ENCODE measurements at regions not wholly inside any gene's neighbourhood (a gene's known extent, or its start where the extent isn't known, plus 50 kb on each side); places are given as distances from the start of the nearest gene placed in this dataset.

DNA sequence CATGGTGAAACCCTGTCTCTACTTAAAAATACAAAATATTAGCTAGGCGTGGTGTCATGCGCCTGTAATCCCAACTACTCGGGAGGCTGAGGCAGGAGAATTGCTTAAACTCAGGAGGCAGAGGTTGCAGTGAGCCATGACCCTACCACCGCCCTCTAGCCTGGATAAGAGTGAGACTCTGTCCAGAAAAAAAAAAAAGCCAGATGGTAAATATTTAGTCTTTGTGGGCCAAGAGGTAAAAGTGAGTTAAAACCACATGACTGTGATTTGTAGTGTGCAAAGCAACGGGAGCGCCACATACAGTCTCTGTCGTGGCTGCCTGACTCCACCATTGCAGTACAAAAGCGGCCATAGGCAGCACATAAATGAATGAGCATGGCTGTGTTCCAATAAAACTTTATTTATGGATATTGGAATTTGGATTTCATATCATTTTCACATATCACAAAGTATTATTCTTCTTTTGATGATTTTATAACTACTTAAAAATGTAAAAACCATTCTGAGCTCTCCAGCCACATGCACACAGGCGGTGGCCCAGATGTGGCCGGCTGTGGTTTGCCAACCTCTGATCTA lies 51.8 kb upstream of the CASZ1 start:
- no peak for DNase-seq

DNA sequence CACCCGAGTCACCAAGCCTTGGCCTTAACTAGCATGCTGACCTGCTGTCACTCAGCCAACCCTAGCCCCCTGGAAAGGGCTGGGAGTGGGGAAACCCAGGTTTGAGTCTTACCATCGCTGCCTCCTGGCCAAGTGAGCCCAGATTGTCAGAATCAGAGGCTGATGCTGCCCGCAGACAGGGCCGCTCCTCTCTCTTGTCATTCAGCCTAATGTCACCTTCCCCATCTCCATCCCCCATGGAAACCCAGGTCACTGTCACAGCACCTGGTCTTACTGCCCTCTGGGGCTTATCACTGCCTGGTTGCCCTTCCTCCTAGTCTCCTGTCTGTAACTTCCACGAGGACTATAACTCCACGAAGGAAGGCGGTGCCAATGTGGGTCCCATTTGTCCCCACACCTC lies 53.6 kb upstream of the CASZ1 start:
- DNase-seq: no peak

DNA sequence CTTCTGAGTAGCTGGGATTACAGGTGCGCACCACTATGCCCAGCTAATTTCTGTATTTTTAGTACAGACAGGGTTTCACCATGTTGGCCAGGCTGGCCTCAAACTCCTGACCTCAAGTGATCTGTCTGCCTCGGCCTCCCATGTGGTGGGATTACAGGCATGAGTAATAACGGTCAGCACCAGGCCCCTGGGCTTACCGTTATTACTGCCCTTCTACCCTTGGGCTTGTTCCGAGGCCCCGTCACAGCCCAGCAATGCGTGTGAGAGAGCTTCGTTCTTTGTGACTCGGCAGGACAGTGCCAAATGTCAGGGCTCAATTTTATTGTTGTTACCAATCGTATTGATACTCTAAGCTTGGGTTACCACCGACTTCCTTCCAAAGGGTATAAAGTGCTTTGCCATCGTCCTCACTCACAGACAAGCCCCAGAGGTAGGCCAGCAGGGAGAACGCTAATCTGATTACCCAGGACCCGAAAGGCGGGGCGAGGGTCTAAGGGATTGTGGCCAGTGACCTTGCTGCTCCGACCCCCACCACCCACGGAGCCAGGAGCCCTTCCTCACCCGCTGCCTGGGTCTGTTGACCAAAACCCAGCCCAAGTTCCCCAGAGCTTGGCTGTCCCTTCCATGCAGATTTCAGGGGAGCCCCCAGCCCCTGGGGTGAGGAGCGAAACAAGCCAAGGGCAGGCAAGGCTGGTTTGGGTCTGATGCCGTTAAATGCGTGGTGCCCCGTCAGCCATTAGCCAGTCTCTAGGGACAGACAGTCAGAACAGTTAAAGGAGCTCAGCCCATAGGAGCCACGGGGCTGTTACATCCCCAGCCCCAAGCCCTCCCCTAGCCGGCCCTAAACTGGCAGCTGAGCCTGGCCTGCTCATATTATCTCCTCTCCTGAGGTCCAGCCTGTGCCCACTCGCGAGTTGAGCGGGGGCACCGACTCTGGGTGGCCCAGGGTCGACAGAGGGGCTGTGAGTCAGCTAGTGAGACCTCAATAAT lies 54.9 kb upstream of the CASZ1 start:
- no peak for DNase-seq

DNA sequence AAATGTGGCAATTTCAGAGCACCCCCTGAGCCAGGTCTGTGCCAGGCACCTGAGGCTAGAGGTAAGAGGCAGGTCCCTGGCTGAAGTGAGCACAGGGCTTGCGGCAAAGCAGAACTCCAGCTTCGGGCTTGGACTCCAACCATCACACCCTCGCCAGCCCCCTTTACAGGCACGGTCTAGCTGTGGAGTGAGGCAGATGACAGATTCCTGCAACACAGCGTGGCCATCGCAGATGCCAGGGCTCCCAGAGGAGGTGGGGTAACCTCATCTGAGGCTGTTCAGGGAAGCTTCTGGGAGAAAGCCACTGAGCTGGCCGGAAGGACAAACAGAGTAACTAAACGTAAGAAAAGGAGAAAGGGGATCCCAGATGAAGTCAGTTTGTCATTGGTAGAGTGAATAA lies 55.6 kb upstream of the CASZ1 start:
- DNase-seq: no peak

DNA sequence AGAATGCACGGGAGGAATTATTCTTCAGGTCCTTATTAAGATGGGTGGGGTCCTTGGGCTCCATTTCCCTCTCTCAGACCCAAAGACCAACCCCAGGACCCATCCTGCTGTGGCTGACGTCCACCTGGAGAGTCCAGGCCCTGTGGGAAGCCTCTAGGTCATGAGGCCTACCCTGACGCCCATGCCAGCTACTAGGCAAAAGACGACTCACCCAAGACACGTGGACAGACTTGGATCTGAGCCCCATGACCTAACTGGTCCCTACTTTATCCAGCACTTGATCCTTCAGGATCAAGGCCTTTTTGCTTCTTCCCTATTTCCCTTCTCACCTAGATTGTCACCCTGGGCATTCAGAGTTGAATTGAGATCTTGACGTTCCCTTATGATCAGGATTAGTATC lies 56.0 kb upstream of the CASZ1 start:
- DNase-seq: no peak

DNA sequence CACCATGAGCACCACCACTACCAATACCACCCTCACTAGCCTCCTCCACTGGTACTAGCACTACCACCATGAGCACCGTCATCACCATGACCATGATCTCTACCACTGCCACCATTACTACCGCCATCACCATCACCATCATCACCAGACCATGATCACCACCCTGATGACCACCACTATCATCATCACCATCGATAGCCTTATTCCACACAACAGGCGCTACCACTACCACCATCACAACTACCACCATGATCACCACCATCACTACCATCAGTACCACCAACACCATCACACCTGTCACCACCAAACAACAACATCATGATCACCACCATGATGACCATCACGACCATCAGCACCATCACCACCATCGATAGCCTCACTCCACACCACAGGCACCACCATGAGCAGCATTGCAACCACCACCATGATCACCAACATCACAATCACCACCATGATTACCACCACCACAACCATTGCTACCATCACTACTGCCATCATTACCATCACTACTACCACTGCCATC lies 56.6 kb upstream of the CASZ1 start:
- no peak for DNase-seq

DNA sequence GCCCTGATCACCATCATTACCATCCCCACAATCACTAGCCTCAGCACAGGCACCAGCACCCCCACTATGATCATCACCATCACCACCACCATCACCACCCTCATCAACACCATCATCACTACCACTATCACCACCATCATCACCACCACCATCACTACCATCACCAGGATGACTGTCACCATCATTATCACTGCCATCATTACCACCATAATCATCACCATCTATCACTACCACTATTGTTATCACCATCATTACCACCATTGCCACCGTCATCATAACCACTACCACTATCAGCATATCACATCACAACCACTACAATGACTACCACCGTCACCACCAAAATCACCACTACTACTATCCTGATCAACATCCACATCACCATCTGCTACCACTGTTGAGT lies 57.3 kb upstream of the CASZ1 start:
- DNase-seq: no peak

DNA sequence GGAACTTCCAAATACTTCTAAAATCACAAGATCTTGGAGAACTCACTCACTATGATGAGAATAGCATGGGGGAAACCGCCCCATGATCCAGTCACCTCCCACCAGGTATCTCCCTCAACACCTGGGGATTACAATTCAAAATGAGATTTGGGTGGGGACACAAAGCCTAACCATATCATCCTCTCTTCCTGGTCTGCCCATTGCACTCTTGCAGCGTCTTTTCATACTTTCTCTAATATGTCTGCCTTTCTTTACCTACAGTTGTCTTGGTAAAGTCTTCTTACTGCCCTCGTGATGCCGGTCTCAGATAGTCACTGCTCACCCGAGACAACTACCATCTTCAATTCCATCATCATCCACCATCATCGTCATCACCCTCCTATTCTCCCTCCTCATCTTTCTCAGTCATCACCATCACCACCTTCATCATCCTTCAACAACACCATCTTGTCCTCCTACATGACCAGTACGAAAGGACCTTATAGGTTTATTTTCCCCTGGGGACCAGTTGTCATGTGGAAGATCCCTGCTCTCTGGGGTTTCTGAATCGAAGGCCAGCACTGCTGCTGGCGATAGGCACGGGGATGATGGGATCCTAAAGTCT lies 58.5 kb upstream of the CASZ1 start:
- no peak for DNase-seq

DNA sequence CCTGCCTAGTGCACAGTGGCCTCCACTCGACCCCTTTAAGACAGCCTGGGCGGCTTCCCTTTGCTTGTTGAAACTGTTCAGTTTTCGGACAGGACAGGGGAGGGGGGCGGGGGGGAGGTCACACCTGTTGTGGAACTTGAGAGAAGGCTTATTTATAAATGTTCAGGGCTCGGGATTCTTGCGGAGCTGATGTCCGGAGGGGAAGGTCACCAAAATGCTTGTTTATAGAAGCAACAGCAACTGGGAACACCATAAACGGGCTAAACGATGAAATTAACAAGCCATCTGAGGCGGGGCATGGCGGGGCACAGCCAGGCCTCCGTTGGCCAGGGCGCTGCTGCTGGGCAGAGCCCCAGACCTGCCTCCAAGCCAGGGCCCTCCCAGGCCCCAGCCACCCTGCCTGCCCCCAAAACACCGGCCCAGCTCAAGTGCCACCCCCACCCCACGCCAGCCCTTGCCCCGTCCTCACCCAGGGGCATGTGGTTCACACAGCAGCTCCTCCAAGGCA lies 59.8 kb upstream of the CASZ1 start:
- DNase-seq: no peak

DNA sequence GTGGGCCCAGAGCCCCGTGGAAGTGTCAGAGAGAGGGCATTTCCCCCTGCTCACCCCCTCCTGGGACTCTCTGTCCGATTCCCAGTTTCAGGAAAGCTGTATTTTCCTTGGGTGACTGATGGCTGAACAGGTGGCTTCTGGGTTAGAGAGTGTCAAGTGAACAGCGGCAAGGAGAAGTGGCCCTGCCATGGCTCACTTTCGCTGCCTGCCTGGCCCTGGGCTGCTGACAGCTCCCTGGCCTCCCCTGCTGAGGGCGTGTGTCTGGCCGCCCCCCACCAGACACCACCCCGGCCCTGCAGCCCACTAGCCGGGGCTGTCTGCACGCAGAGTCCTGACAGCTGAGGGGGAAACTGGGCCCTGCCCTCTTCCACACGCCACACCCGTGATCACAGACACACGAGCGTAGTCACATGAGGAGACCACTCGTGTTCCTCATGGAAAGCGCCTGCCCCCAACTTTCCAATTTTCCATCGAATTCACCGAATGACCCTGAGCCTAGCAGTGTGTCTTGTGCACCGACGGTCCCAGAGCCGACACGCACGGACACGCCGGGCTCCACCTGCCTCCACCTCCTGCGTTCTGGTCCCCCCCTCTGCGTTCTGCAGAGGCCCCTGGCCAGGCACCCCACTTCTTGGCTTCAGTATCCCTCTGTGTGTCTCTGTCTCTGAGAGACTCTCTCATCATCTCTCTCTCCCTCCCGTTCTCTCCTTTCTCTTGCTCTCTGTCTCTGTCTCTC lies 60.6 kb upstream of the CASZ1 start:
- no peak for DNase-seq

DNA sequence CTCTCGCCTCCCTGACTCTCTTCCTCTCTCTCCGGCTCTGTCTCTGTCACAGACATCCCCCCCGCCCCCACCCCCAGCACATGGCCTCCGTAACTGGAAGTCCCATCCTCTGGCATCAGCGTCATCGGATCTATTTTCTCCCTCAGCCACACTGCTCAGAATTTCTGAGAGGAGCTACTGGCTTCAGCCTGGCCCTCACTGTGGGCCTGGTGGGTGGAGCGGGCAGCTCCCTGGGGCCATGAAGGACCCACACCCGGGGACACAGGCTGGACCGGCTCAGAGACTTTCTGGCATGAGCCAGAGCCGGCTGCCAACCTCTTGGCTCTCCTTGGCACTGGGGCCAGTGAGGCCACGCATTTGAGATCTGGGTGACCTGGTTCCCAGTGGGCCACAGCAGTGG lies 61.2 kb upstream of the CASZ1 start:
- DNase-seq: no peak

DNA sequence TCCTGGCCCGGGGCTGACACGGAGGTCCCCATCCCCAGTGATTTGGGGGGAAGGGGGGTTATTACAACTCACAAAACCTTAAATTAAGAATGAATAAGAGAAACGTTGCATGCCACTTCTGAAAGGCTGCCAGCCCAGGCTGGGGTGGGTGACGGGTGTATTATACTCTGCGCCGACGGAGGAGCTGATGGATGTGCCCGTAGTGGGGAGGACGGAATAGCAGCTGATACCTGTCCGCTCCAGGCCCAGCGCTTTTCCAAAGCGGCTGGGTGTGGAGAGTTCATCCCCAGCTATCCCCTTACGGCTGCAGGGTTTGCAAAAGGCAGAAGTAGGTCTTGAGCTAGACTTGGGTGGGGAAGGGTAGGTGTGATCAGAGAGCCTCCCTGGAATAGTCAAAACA lies 63.8 kb upstream of the CASZ1 start:
- no peak for DNase-seq

DNA sequence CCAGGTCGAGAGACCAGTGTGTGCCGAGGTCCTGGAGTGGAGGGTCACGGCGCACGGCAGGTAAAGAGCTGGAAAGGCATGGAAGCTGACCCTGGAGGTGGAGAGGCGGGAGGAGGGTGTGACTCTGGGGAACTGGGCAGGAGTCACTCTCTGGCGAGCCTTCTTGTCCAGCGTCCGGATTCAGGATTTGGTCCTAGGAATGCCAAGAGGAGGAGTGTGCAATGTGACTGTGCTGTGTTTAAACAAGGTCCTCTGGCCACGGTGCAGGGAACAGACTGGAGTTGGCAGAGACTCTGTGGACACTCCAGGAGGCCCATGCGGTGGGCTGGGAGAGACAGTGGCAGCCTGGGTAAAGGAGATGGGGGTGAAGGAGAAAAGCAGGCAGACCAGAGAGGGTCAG lies 64.2 kb upstream of the CASZ1 start:
- no peak for DNase-seq

DNA sequence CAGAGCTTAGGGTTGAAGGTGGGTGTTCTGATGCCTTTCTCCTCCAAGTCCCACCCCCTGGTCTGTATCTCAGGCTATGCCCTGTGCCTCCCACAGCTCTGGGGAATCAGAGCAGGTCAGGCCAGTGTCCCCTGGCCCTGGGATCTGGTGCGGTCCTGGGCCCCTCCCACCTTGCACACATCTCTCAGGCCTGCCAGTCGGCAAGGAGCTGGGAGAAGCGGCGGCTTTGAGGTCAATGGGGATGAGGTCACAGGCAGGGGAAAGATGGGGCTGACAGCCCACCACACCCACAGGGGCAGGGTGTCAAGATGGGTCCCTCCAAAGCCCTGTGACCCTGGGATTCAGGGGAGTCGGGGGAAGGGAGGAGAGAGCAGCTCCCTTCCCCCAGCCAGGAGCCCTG lies 65.4 kb upstream of the CASZ1 start:
- no peak for DNase-seq

DNA sequence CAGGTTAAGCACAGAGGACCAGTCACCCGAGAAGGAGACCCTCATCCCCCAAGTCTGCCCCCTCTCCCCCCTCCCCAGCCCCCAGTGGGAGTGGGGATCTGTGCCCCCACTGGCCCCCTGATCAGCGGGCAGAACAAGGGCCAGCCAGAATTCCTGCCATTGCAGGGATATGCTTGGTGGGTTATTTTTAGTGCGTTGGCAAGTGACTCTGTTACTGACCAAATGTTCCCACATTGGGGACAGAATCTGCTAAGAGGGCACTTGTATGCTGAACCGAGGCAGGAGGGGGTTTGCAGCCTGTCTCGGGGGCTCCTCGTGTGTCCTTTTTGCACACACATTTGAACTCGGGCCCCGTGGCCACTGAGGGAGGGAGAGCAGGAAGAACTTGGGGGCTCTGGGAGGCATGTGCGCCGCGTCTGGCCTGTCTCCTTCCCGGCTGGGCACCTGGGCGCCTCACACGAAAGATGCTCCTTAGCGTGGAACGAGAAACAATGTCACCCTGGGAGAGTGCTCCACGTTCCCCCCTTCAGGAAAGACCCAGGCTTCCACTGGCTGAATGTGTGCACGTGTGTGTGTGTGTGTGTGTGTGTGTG lies 66.4 kb upstream of the CASZ1 start:
- no peak for DNase-seq

DNA sequence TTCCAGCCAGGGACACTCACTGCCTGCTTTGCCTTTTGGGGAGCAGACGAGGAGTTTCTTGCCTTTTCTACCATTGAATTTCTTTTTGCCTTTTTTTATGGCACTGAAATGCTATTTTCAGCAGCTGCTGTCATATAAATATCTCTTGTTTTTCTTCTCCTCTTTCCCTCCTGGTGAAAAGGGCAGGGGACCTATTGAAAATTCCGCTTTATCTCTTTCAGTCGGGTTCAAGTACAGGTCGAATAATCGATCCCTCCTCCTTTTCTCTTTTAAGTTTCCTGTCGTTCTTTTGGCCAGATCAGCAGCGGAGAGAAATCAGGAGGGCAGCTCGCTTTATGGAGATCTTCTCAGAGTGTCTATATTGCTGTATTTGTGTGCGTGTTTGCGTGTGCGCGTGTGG lies 67.4 kb upstream of the CASZ1 start:
- DNase-seq: no peak

DNA sequence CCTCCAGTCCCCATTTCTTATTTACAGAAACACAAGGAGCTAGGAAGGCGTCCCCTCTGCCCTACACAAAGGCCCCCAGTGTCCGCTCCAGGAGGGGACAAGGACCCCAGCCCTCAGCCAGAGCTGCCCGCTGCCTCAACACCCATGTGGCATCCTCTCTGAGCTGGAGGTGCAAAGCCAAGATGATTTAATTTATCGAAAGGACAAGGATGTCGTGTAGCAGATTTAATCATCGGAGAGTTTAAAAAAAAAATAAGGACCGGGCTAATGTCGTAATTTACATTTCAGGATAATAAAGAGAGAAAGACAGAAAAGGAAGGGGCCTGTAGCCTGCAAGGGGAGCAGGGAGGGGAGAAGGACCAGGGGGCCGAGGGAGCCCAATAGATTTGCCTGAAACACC lies 68.3 kb upstream of the CASZ1 start:
- no peak for DNase-seq

DNA sequence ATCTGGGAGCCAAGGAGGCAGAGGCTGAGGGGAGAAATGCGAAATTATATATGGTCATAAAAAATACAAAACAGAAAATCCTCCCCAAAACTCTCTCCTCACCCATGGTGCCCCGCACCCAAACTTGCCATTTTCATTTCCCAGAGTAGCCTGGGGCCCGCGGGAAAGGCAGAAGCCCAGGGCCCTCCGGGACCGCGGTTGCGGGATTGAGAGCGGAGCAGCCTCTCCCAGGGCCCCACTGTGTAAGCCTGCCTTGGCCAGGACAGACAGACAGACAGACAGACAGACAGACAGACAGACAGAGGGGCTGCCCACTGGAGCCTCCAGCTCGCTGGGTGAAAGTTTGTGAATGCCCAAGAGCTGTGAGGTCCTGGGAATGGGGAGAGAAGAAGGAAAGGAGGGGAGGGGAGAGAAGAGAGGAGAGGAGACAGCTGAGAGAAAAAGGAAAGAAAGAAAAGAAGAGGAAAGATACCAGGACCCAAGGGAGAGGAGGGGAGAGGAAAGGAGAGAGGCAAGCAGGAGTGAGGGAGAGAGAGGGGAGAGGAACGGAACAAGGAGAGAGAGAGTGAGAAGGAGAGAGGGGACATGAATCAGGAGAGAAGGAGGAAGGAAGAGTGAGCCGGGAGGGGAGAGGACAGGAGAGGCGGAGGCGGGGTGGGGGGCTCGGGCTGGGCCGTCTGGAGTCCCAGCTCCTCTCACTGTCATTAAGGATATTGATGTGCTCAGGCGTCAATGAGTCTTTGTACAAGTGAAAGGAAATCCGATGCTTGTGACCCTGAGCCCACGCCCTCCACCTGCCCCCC lies 69.3 kb upstream of the CASZ1 start:
- no peak for DNase-seq

DNA sequence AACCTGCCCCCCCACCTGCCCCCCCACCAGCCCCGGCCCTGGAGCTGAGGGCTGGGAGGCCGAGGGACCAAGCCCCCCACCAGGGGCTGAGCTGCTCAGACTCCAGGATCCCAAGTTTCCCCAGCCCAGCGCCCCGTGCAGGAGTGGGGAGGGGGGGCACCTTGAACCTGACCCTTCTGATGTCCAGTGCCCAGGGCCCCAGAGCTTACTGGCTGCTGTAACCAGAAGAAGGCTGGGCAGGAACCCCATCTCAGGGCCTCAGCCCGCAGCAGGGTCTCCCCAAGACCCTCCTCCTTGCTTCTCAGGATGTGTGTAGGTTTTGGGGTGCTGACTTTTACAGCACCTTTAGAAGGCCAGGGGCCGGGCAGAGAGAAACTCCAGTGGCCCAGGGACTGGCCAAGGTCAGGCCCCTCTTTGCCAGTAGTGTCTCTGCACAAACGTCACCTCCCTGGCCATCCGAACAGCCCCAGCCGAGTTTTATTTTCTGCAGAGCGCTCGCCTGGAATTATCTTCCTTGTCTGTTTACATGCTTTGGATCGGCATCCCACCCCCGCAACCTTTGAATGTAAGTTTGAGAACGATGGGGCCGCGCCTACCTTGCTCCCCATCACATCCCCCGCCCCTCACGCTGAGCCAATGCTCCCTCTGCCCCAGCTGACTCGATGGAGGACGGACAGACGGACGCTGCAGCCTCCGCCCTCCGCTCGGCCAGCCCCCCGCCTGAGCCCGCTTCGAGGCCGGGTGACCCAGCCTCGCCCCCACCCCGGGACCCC lies 70.1 kb upstream of the CASZ1 start:
- DNase-seq: peak; percentile 35

DNA sequence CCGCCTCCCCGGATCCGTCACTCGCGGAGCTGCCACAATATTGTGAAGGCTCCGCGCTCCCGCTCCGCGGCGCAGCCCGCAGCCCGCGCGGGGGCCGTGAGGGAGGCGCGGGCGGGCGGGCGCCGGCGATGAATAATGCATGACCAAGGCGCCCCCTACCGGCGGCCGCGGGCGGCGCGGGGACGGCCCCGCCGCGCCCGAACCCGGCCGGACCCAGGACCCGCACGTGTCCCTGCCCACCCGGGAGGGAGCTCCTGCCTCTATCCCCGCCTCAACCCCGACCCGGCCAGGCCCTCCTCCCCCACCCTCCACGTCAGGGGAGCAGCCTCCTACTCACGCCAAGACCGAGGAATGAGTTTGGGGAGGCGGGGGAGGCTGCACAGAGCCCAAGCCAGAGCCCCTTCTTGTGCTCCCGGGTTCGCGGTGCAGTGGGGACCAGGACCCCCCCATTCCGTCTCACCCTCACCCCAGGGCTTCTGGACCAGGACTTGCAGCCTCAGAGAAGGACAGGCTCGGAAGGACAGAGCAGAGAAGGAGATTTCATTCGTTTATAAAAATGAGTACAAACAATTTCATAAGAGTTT lies 70.8 kb upstream of the CASZ1 start:
- DNase-seq: peak; percentile 73
